ENCODE measurements at regions not wholly inside any gene's neighbourhood (a gene's known extent, or its start where the extent isn't known, plus 50 kb on each side); places are given as distances from the start of the nearest gene placed in this dataset.
"Not testable (repeated sequence)": the region's sequence is repeated elsewhere in the genome, so short reads cannot be mapped to it uniquely, and the experiment has no call there.

GRCh38 chr2:153532140-153532539 is 53.6 kb upstream of the RPRM start:
- intact Hi-C loops (cut with DNase I) = no loop called here
- Histone ChIP-seq H3K27ac (no peak overlapping the region), H3K4me3 (no peak overlapping the region), H3K36me3 (no peaks in the 10 kb centered on the region), H3K4me1 (no peaks in the 10 kb centered on the region), H3K9me3 (no peaks in the 10 kb centered on the region), H3K27me3 (no peaks in the 10 kb centered on the region)
- no peak for TF ChIP-seq POLR2AphosphoS5 (IDR thresholded peaks at IDR 0.05; ENCODE audit: insufficient read depth in 1 of 2, low read depth in 1 of 2)
- TF ChIP-seq, protein P1, sequence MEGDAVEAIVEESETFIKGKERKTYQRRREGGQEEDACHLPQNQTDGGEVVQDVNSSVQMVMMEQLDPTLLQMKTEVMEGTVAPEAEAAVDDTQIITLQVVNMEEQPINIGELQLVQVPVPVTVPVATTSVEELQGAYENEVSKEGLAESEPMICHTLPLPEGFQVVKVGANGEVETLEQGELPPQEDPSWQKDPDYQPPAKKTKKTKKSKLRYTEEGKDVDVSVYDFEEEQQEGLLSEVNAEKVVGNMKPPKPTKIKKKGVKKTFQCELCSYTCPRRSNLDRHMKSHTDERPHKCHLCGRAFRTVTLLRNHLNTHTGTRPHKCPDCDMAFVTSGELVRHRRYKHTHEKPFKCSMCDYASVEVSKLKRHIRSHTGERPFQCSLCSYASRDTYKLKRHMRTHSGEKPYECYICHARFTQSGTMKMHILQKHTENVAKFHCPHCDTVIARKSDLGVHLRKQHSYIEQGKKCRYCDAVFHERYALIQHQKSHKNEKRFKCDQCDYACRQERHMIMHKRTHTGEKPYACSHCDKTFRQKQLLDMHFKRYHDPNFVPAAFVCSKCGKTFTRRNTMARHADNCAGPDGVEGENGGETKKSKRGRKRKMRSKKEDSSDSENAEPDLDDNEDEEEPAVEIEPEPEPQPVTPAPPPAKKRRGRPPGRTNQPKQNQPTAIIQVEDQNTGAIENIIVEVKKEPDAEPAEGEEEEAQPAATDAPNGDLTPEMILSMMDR (IDR thresholded peaks at IDR 0.05) = no peak
- no peak for TF ChIP-seq POLR2A (IDR thresholded peaks at IDR 0.05)
- no peak for DNase-seq (ENCODE audit: extremely low spot score in 2 of 2)

GRCh38 chr2:153533803-153534202 is 55.2 kb upstream of the RPRM start:
- H3K27ac ChIP-seq; H3K4me1 ChIP-seq; H3K9me3 ChIP-seq; H3K36me3 ChIP-seq; H3K27me3 ChIP-seq; intact Hi-C loops (cut with DNase I); H3K4me3 ChIP-seq; DNase-seq (ENCODE audit: extremely low spot score in 2 of 2): not testable (repeated sequence)

- DNase-seq (ENCODE audit: extremely low spot score in 2 of 2); H3K9me3 ChIP-seq; H3K27ac ChIP-seq; H3K27me3 ChIP-seq; H3K36me3 ChIP-seq; H3K4me1 ChIP-seq; H3K4me3 ChIP-seq; intact Hi-C loops (cut with DNase I): not testable (repeated sequence)
These were observed 56.0 kb upstream of the RPRM start for GRCh38 chr2:153534590-153534989.

- DNase-seq (ENCODE audit: extremely low spot score in 2 of 2) = no peak
- Histone ChIP-seq H3K36me3 (no peaks in the 10 kb centered on the region), H3K4me1 (no peaks in the 10 kb centered on the region), H3K27me3 (no peaks in the 10 kb centered on the region), H3K27ac (no peak overlapping the region), H3K4me3 (no peak overlapping the region), H3K9me3 (no peaks in the 10 kb centered on the region)
- intact Hi-C loops (cut with DNase I) = no loop called here
- TF ChIP-seq, protein P1 (IDR thresholded peaks at IDR 0.05) = no peak
- no peak for TF ChIP-seq POLR2AphosphoS5 (IDR thresholded peaks at IDR 0.05; ENCODE audit: insufficient read depth in 1 of 2, low read depth in 1 of 2)
- no peak for TF ChIP-seq POLR2A (IDR thresholded peaks at IDR 0.05)
These were observed 57.6 kb upstream of the RPRM start for GRCh38 chr2:153536115-153536514.

GRCh38 chr2:153538102-153538501 is 59.5 kb upstream of the RPRM start:
- H3K36me3 ChIP-seq; DNase-seq (ENCODE audit: extremely low spot score in 2 of 2); intact Hi-C loops (cut with DNase I); H3K9me3 ChIP-seq; H3K27ac ChIP-seq; H3K4me3 ChIP-seq; H3K4me1 ChIP-seq; H3K27me3 ChIP-seq: not testable (repeated sequence)

GRCh38 chr2:153543635-153544071 is 65.1 kb upstream of the RPRM start:
- Histone ChIP-seq H3K27me3 (no peaks in the 10 kb centered on the region), H3K4me1 (no peaks in the 10 kb centered on the region), H3K9me3 (no peaks in the 10 kb centered on the region), H3K27ac (no peak overlapping the region), H3K4me3 (no peak overlapping the region), H3K36me3 (no peaks in the 10 kb centered on the region)
- TF ChIP-seq POLR2A (IDR thresholded peaks at IDR 0.05) (no peak), POLR2AphosphoS5 (IDR thresholded peaks at IDR 0.05; ENCODE audit: insufficient read depth in 1 of 2, low read depth in 1 of 2) (no peak)
- TF ChIP-seq, protein P1 (IDR thresholded peaks at IDR 0.05) = no peak
- intact Hi-C loops (cut with DNase I) = no loop called here
- no peak for DNase-seq (ENCODE audit: extremely low spot score in 2 of 2)

GRCh38 chr2:153546358-153546757 is 67.8 kb upstream of the RPRM start:
- no peaks in the 10 kb centered on the region for H3K36me3 ChIP-seq
- no peak overlapping the region for H3K27ac ChIP-seq
- intact Hi-C loops (cut with DNase I) = no loop called here
- no peak for DNase-seq (ENCODE audit: extremely low spot score in 2 of 2)
- no peaks in the 10 kb centered on the region for H3K27me3 ChIP-seq
- no peak overlapping the region for H3K4me3 ChIP-seq
- TF ChIP-seq POLR2AphosphoS5 (IDR thresholded peaks at IDR 0.05; ENCODE audit: insufficient read depth in 1 of 2, low read depth in 1 of 2) = no peak
- TF ChIP-seq POLR2A (IDR thresholded peaks at IDR 0.05) = no peak
- TF ChIP-seq, protein P1 (IDR thresholded peaks at IDR 0.05) = no peak
- H3K4me1 ChIP-seq = no peaks in the 10 kb centered on the region
- no peaks in the 10 kb centered on the region for H3K9me3 ChIP-seq

Measured in vagina (tissue), 2 donors.